Esophagus squamous epithelium (tissue), 4 donors: ENCODE measurements at regions not wholly inside any gene's neighbourhood (a gene's known extent, or its start where the extent isn't known, plus 50 kb on each side); places are given as distances from the start of the nearest gene placed in this dataset.

Experiments used
- POLR2A ChIP-seq, 4 donors: fragments of 450-650 bp; IDR thresholded peaks; one replicate each; pipeline ENCODE4 v1.6.1; 2017; ENCODE audit warnings: antibody characterized with exemption in 4 of 4, mild to moderate bottlenecking in 4 of 4, moderate library complexity in 3 of 4
- TF ChIP-seq, protein P1 (sequence below), 6 experiments: fragments of 450-650 bp in 4 of 6; fragments of 200-600 bp in 2 of 6; sonication (generic) in 2 of 6; IDR thresholded peaks; one replicate each; pipeline ENCODE4 v1.5.1; 2016 to 2019; ENCODE audit warnings: antibody characterized with exemption in 6 of 6, mild to moderate bottlenecking in 4 of 6, moderate library complexity in 4 of 6

DNA sequence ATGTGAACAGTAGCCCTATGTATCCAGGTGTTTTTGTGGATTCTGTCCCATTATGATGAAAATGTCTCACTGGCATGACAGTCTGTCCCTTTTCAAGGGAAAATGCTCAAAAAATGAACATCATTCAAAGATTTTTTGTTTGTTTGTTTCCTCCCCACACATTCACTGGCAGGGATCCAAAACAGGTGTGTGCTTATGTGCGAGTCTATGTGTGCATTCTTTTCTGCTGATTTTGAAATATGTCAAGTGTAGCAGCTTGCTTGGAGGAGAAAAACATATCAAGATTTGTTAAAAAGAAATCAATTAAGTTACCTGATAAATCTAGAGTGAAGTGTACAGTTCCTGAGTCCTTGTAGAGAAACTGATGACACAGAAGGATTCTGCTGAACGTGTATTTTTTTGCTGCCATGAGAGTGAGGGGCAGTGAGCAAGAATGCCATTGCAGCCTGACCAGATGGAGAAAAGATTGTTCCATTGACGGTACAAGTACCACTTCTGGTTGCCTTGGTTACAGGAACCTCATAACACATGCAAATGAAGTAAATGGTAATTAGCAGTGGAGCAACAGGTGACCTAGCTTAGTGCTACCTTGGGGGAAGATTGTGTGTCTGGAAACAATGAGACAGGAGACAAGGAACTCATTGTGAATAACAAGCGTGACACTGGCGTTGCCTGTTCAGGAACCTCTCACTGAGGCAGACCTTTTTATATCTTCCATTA lies 277.4 kb upstream of the PHYHIPL start:
- TF ChIP-seq, protein P1, sequence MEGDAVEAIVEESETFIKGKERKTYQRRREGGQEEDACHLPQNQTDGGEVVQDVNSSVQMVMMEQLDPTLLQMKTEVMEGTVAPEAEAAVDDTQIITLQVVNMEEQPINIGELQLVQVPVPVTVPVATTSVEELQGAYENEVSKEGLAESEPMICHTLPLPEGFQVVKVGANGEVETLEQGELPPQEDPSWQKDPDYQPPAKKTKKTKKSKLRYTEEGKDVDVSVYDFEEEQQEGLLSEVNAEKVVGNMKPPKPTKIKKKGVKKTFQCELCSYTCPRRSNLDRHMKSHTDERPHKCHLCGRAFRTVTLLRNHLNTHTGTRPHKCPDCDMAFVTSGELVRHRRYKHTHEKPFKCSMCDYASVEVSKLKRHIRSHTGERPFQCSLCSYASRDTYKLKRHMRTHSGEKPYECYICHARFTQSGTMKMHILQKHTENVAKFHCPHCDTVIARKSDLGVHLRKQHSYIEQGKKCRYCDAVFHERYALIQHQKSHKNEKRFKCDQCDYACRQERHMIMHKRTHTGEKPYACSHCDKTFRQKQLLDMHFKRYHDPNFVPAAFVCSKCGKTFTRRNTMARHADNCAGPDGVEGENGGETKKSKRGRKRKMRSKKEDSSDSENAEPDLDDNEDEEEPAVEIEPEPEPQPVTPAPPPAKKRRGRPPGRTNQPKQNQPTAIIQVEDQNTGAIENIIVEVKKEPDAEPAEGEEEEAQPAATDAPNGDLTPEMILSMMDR (IDR thresholded peaks at IDR 0.05): no peak
- TF ChIP-seq POLR2A (IDR thresholded peaks at IDR 0.05): no peak
